Body of pancreas (tissue), 4 donors: ENCODE measurements at regions not wholly inside any gene's neighbourhood (a gene's known extent, or its start where the extent isn't known, plus 50 kb on each side); places are given as distances from the start of the nearest gene placed in this dataset.

ENCODE experiments used
- POLR2A ChIP-seq, 3 donors: fragments of 450-650 bp; IDR thresholded peaks; one replicate each; pipeline ENCODE4 v1.6.1; 2016; ENCODE audit warnings: antibody characterized with exemption in 3 of 3, mild to moderate bottlenecking in 2 of 3
- TF ChIP-seq, protein P1 (sequence below), 7 experiments: fragments of 450-650 bp in 4 of 7; fragments of 200-600 bp in 3 of 7; sonication (generic) in 3 of 7; IDR thresholded peaks; one replicate each; pipeline ENCODE4 v1.5.1; 2016 to 2019; ENCODE audit warnings: antibody characterized with exemption in 7 of 7

DNA sequence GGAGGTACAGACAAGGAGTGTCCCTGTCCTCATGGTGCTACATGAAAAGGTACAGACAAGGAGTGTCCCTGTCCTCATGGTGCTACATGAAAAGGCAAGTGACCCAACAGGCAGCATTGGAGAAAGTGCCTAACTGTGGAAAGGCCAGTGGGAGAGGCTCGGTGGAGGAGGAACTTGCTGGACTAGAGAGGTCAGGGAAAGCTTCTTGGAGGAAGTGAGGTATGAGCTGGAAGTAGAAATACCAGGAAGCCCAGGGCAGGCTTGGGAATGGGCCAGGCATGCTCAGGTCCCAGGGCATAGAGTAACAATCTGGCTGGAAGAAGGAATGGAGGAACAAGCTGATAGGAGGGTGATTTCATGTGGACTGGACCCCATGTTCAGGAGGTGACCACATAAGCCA is 59.8 kb upstream of the FNDC1 start:
- TF ChIP-seq, protein P1, sequence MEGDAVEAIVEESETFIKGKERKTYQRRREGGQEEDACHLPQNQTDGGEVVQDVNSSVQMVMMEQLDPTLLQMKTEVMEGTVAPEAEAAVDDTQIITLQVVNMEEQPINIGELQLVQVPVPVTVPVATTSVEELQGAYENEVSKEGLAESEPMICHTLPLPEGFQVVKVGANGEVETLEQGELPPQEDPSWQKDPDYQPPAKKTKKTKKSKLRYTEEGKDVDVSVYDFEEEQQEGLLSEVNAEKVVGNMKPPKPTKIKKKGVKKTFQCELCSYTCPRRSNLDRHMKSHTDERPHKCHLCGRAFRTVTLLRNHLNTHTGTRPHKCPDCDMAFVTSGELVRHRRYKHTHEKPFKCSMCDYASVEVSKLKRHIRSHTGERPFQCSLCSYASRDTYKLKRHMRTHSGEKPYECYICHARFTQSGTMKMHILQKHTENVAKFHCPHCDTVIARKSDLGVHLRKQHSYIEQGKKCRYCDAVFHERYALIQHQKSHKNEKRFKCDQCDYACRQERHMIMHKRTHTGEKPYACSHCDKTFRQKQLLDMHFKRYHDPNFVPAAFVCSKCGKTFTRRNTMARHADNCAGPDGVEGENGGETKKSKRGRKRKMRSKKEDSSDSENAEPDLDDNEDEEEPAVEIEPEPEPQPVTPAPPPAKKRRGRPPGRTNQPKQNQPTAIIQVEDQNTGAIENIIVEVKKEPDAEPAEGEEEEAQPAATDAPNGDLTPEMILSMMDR (IDR thresholded peaks at IDR 0.05), result no peak
- TF ChIP-seq POLR2A (IDR thresholded peaks at IDR 0.05), result no peak
